ENCODE measurements at regions not wholly inside any gene's neighbourhood (a gene's known extent, or its start where the extent isn't known, plus 50 kb on each side); places are given as distances from the start of the nearest gene placed in this dataset.

DNA sequence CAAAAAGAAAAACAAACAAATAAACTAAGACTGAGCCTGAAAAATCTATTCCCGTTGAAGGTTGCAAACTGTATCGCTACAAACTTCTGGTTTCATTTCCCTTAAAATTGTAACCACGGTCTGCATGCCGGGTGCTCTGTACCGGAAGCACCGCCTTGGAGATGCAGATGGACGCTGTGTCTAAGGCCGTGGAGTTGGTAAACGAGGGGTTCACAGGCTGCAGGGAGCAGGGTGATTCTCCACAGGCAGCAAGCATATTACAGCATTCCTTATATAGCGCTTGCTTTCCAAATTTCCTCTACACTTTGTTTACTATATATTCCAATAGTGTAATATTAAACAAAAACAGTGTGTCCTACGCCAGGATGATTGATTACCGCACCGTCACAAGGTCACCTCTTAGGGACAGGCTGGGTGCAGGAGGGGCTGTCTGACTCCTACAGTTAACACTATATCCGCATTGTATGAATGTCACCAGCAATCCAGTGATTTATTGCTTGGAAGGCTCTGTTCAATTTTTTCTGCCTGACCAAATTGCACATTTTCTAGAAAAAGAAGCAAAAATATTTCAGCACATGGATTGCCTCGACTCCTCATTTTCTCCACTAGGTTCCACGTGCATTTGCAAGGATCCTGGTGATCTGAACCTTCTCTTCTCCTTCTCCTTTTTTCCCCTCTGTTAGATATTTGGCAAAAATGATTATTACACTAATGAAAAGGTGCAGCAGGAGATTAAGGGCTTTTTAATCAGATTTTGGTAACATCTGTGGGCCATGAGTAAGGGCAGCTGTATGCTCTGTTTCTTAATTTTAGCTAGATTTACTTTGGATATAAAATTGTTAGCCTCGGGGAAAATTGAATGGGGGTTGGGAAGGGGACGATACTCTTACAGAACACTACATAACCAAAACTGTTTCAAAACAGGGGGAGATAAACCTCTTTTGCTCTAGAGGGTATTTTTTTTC is 325.8 kb upstream of the MGMT start:
- TF ChIP-seq, protein P1, sequence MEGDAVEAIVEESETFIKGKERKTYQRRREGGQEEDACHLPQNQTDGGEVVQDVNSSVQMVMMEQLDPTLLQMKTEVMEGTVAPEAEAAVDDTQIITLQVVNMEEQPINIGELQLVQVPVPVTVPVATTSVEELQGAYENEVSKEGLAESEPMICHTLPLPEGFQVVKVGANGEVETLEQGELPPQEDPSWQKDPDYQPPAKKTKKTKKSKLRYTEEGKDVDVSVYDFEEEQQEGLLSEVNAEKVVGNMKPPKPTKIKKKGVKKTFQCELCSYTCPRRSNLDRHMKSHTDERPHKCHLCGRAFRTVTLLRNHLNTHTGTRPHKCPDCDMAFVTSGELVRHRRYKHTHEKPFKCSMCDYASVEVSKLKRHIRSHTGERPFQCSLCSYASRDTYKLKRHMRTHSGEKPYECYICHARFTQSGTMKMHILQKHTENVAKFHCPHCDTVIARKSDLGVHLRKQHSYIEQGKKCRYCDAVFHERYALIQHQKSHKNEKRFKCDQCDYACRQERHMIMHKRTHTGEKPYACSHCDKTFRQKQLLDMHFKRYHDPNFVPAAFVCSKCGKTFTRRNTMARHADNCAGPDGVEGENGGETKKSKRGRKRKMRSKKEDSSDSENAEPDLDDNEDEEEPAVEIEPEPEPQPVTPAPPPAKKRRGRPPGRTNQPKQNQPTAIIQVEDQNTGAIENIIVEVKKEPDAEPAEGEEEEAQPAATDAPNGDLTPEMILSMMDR (IDR thresholded peaks at IDR 0.05; ENCODE audit: extremely low read depth in 1 of 2, insufficient read depth in 1 of 2, low read depth in 1 of 2, low read length in 2 of 2), result no peak
- TF ChIP-seq POLR2A (IDR thresholded peaks at IDR 0.05; ENCODE audit: low read depth, low read length) (no peak), JUN (IDR thresholded peaks at IDR 0.05; ENCODE audit: borderline replicate concordance, insufficient read depth, insufficient read length, low read depth) (no peak), EZH2 (IDR thresholded peaks at IDR 0.05; ENCODE audit: borderline replicate concordance, low read depth, low read length, severe bottlenecking) (no peak), POLR2AphosphoS5 (IDR thresholded peaks at IDR 0.05; ENCODE audit: insufficient read depth, low read depth, low read length) (no peak), MYC (IDR thresholded peaks at IDR 0.05; ENCODE audit: low read depth, low read length) (no peak), GATA2 (IDR thresholded peaks at IDR 0.05; ENCODE audit: insufficient read depth, insufficient read length, low read depth, low read length) (no peak), FOS (IDR thresholded peaks at IDR 0.05; ENCODE audit: borderline replicate concordance, insufficient read depth, low read length) (no peak)
- TF ChIP-seq, protein P2, sequence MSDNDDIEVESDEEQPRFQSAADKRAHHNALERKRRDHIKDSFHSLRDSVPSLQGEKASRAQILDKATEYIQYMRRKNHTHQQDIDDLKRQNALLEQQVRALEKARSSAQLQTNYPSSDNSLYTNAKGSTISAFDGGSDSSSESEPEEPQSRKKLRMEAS (IDR thresholded peaks at IDR 0.05; ENCODE audit: insufficient read depth, insufficient read length), result no peak
